Activated CD4-positive, CD25-positive, alpha-beta regulatory T cell treated with anti-CD3 and anti-CD28 coated beads, Interleukin-2, amount 50 U/mL, for 24 hours (primary cell): ENCODE measurements at regions not wholly inside any gene's neighbourhood (a gene's known extent, or its start where the extent isn't known, plus 50 kb on each side); places are given as distances from the start of the nearest gene placed in this dataset.
"Not testable (repeated sequence)": the region's sequence is repeated elsewhere in the genome, so short reads cannot be mapped to it uniquely, and the experiment has no call there.

ENCODE experiments used
- ATAC-seq, 2 donors: fragments of 150-1000 bp; cut with Tn5 transposase; one replicate each; pipeline ENCODE4 v1.10.0; 2021; ENCODE audit warnings: mild to moderate bottlenecking in 1 of 2, moderate library complexity in 1 of 2

GRCh38 chr2:238502088-238502810 is 75.5 kb downstream of the ASB1 start:
- no peak for ATAC-seq

GRCh38 chr2:238502956-238503791 is 76.4 kb downstream of the ASB1 start:
- no peak for ATAC-seq

- no peak for ATAC-seq
Measured at GRCh38 chr2:238504181-238504931, 77.6 kb downstream of the ASB1 start.

GRCh38 chr2:238505119-238505891 is 78.6 kb downstream of the ASB1 start:
- ATAC-seq, result no peak

GRCh38 chr2:238505892-238506280 is 79.2 kb downstream of the ASB1 start:
- no peak for ATAC-seq

GRCh38 chr2:238506371-238507068 is 79.8 kb downstream of the ASB1 start:
- ATAC-seq, result no peak

- ATAC-seq, result no peak
Measured at GRCh38 chr2:238507836-238508235, 81.1 kb downstream of the ASB1 start.

- no peak for ATAC-seq
Measured at GRCh38 chr2:238509151-238509835, 82.6 kb downstream of the ASB1 start.

GRCh38 chr2:238509903-238510302 is 83.2 kb downstream of the ASB1 start:
- no peak for ATAC-seq

GRCh38 chr2:238510911-238511613 is 84.3 kb downstream of the ASB1 start:
- ATAC-seq, result no peak

GRCh38 chr2:238511614-238511950 is 84.9 kb downstream of the ASB1 start:
- no peak for ATAC-seq

GRCh38 chr2:238512247-238512867 is 85.6 kb downstream of the ASB1 start:
- ATAC-seq, result no peak

GRCh38 chr2:238513346-238513745 is 86.6 kb downstream of the ASB1 start:
- ATAC-seq, result no peak

GRCh38 chr2:238514024-238514423 is 87.3 kb downstream of the ASB1 start:
- not testable (repeated sequence) for ATAC-seq

- no peak for ATAC-seq
Measured at GRCh38 chr2:238515377-238515776, 88.7 kb downstream of the ASB1 start.

- ATAC-seq, result no peak
Measured at GRCh38 chr2:238517209-238517608, 90.5 kb downstream of the ASB1 start.

- no peak for ATAC-seq
Measured at GRCh38 chr2:238518172-238518820, 91.6 kb downstream of the ASB1 start.

GRCh38 chr2:238518821-238519186 is 92.1 kb downstream of the ASB1 start:
- no peak for ATAC-seq

- ATAC-seq, result no peak
Measured at GRCh38 chr2:238520359-238520886, 93.7 kb downstream of the ASB1 start.

- no peak for ATAC-seq
Measured at GRCh38 chr2:238521002-238521401, 94.3 kb downstream of the ASB1 start.
